Ascending aorta (tissue), 2 donors: ENCODE measurements at regions not wholly inside any gene's neighbourhood (a gene's known extent, or its start where the extent isn't known, plus 50 kb on each side); places are given as distances from the start of the nearest gene placed in this dataset.

Source experiments
- DNase-seq, 2 donors: peaks; one replicate each; pipeline ENCODE4 v3.0.0-alpha.2; 2019; ENCODE audit warnings: low spot score in 2 of 2
- H3K27ac ChIP-seq, 2 donors: fragments of 200-600 bp; sonication (generic); one replicate each; pipeline ENCODE4 v1.5.1; 2016 to 2017; ENCODE audit warnings: mild to moderate bottlenecking in 1 of 2
- H3K27me3 ChIP-seq: fragments of 200-600 bp; sonication (generic); one replicate; pipeline ENCODE4 v1.5.1; 2017
- H3K36me3 ChIP-seq, 2 donors: fragments of 200-600 bp; sonication (generic); one replicate each; pipeline ENCODE4 v1.5.1; 2016
- H3K4me1 ChIP-seq, 2 donors: fragments of 200-600 bp; sonication (generic); one replicate each; pipeline ENCODE4 v1.5.1; 2016 to 2017; ENCODE audit warnings: mild to moderate bottlenecking in 1 of 2
- H3K4me3 ChIP-seq, 2 donors: fragments of 200-600 bp; sonication (generic); one replicate each; pipeline ENCODE4 v1.5.1; 2016 to 2017; ENCODE audit warnings: mild to moderate bottlenecking in 1 of 2
- H3K9me3 ChIP-seq, 2 donors: fragments of 200-600 bp; sonication (generic); one replicate each; pipeline ENCODE4 v1.5.1; 2016
- CTCF ChIP-seq, 3 experiments: fragments of 200-600 bp in 2 of 3; fragments of 450-650 bp in 1 of 3; sonication (generic) in 2 of 3; IDR thresholded peaks; one replicate each; pipeline ENCODE4 v1.5.1; 2016 to 2019; ENCODE audit warnings: antibody characterized with exemption in 3 of 3, mild to moderate bottlenecking in 1 of 3, moderate library complexity in 1 of 3
- intact Hi-C: fragments of 100-400 bp; cut with DNase I; formaldehyde crosslinking; loops from one replicate; pipeline ENCODE4 v1.15.1; 2023

DNA sequence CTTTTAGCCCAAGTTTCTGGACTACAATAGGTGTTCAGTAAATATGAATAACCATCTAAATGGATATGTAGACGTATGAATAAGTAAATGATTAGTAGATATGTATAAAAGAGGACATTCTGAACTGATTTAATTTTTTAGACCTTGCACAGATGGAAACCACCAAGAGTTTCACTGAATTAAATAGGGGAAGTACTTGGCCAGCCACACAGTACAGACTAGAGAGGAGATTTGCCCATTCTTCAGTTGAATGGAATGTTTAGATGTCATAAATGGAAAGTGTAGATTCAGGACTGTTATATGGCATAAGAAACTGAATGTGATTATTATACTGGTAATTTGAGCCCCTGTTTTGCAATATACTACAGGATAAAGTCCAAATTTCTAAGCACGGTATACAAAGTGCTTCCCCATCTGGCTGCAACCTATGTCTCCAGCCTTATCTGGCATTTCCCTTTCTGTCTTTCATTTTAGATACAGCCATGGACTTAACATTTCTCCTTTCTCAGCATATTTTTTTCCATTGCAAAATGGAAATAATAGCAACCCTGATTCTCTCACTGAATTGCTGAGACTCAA is 137.8 kb upstream of the HS3ST1 start:
- DNase-seq, result no peak
- H3K4me1 ChIP-seq, result no peaks in the 10 kb centered on the region
- H3K9me3 ChIP-seq, result no peaks in the 10 kb centered on the region
- H3K36me3 ChIP-seq, result no peaks in the 10 kb centered on the region
- no peaks in the 10 kb centered on the region for H3K27me3 ChIP-seq
- no peak overlapping the region for H3K27ac ChIP-seq
- intact Hi-C loops, result no loop called here
- TF ChIP-seq CTCF (IDR thresholded peaks at IDR 0.05), result no peak
- H3K4me3 ChIP-seq, result no peak overlapping the region

- no peak for DNase-seq
- intact Hi-C loops, result no loop called here
- Histone ChIP-seq H3K4me3 (no peak overlapping the region), H3K4me1 (no peaks in the 10 kb centered on the region), H3K27me3 (no peaks in the 10 kb centered on the region), H3K36me3 (no peaks in the 10 kb centered on the region), H3K9me3 (no peaks in the 10 kb centered on the region), H3K27ac (no peak overlapping the region)
- no peak for TF ChIP-seq CTCF (IDR thresholded peaks at IDR 0.05)
These were observed 137.2 kb upstream of the HS3ST1 start for GRCh38 chr4:11565899-11566298.

DNA sequence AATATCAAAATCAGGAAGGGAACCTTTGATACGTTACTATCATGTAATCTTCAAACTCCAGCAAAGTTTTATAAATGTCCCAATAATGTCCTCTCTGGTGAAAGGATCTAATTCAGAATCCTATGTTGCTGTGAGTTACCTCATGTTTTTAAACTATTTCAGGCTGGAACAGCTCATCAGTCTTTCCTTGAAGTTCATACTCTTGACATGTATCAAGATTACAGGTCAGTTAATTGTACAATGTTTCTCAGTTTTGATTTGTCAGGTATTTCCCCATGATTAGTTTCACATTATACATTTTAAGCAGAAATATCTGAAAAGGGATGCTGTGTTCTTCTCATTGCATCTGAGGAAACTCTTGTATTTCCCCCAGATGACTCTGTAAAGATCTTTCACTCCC is 136.5 kb upstream of the HS3ST1 start:
- H3K27me3 ChIP-seq, result no peaks in the 10 kb centered on the region
- H3K4me3 ChIP-seq, result no peak overlapping the region
- no peaks in the 10 kb centered on the region for H3K9me3 ChIP-seq
- no peaks in the 10 kb centered on the region for H3K4me1 ChIP-seq
- no peak for DNase-seq
- intact Hi-C loops, result no loop called here
- no peaks in the 10 kb centered on the region for H3K36me3 ChIP-seq
- TF ChIP-seq CTCF (IDR thresholded peaks at IDR 0.05), result no peak
- H3K27ac ChIP-seq, result no peak overlapping the region

DNA sequence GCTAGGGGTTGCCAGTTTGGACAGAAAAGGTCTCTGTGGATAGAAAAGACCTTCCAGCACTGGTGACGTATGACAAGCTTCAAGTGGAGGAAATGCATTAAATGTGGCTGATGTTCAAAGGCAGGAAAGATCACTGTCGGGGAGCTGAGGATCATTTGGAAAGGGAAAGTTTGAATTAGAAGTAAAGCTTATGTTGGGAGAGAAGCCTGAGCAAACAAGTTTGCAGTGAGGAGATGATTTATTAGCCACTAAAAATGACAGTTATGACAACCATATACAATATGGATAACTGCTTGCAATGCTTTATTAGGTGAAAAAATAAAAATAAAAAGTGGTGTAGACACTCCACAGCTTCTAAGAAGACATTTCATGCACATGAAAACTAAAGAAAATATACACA is 135.3 kb upstream of the HS3ST1 start:
- Histone ChIP-seq H3K27ac (no peak overlapping the region), H3K36me3 (no peaks in the 10 kb centered on the region), H3K4me3 (no peak overlapping the region), H3K4me1 (no peaks in the 10 kb centered on the region), H3K27me3 (no peaks in the 10 kb centered on the region), H3K9me3 (no peaks in the 10 kb centered on the region)
- no peak for DNase-seq
- intact Hi-C loops, result no loop called here
- no peak for TF ChIP-seq CTCF (IDR thresholded peaks at IDR 0.05)

DNA sequence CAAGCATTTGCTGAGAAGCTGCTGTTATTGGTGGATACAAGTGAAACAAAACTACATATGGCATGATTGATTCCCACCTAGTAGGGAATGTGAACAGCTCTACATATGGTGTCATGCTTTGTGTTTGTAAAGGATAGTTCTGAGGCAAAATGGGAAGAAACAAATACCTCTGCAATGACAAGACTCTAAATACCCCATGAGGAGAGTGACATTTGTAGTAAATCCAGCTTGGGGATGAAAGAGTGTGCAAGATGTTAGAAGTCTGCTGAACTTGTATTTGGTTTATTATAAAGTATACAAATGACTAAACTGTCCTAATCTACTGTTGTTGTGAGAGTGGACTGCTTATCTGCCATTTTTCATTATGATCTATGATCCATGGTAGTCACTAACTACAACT is 120.8 kb upstream of the HS3ST1 start:
- no peak for TF ChIP-seq CTCF (IDR thresholded peaks at IDR 0.05)
- Histone ChIP-seq H3K36me3 (no peaks in the 10 kb centered on the region), H3K27me3 (no peaks in the 10 kb centered on the region), H3K9me3 (no peaks in the 10 kb centered on the region), H3K4me1 (no peaks in the 10 kb centered on the region), H3K27ac (no peak overlapping the region), H3K4me3 (no peak overlapping the region)
- DNase-seq, result no peak
- intact Hi-C loops, result no loop called here

DNA sequence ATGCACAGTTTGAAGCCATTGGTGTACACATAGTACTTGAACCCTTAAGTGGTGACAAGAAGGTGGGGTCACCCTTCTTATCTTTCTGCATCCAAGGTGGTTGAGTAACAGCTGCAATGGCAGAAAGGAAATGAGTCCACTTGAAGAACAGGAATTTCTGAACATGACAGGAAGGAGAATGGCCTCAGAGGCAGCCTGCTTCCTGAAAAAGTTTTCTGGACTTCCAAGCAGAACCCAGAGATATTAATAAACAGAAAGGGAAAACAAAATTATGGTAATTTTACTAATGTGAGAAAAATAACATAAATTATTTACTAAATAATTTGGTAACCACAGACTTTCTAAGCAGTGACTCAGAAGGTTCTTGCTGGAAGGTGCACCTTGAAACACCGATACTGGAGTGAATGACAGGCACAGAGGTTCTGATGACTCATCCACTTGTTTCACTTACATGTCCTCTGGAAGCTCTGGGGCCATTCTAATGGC is 119.9 kb upstream of the HS3ST1 start:
- Histone ChIP-seq H3K4me1 (no peaks in the 10 kb centered on the region), H3K36me3 (no peaks in the 10 kb centered on the region), H3K4me3 (no peak overlapping the region), H3K27me3 (no peaks in the 10 kb centered on the region), H3K27ac (no peak overlapping the region), H3K9me3 (no peaks in the 10 kb centered on the region)
- DNase-seq, result no peak
- TF ChIP-seq CTCF (IDR thresholded peaks at IDR 0.05), result no peak
- intact Hi-C loops, result no loop called here
